ENCODE measurements at regions not wholly inside any gene's neighbourhood (a gene's known extent, or its start where the extent isn't known, plus 50 kb on each side); places are given as distances from the start of the nearest gene placed in this dataset.

GRCh38 chr2:203812294-203813221, 55.0 kb upstream of the CTLA4 start (continued):
- peak; percentile 18; the same call in 1 of the 2 replicates for TF ChIP-seq MAX (IDR thresholded peaks at IDR 0.05)
- TF ChIP-seq ZNF503 (CRISPR knock-in tag; IDR thresholded peaks at IDR 0.05) = peak; percentile 72
- no peak for TF ChIP-seq GTF2F1 (IDR thresholded peaks at IDR 0.05; ENCODE audit: low read length)
- TF ChIP-seq HIC2 (CRISPR knock-in tag; IDR thresholded peaks at IDR 0.05; ENCODE audit: low read depth) = no peak
- TF ChIP-seq FOXC1 (CRISPR knock-in tag; IDR thresholded peaks at IDR 0.05; ENCODE audit: borderline replicate concordance) = no peak
- no peak for TF ChIP-seq PRMT3 (CRISPR knock-in tag; IDR thresholded peaks at IDR 0.05; ENCODE audit: borderline replicate concordance, low read depth)
- TF ChIP-seq ZNF121 (CRISPR knock-in tag; IDR thresholded peaks at IDR 0.05) = peak; percentile 73
- no peak; the same call in 1 of the 2 replicates for TF ChIP-seq SP4 (CRISPR knock-in tag; IDR thresholded peaks at IDR 0.05)
- no peak for TF ChIP-seq ZNF513 (CRISPR knock-in tag; conservative IDR thresholded peaks at IDR 0.05)
- TF ChIP-seq ZNF83 (CRISPR knock-in tag; IDR thresholded peaks at IDR 0.05; ENCODE audit: borderline replicate concordance) = no peak
- 0 out of 2 replicates have a peak, but pooled peaks have one; percentile 8 for TF ChIP-seq MIER2 (CRISPR knock-in tag; IDR thresholded peaks at IDR 0.05)
- TF ChIP-seq IKZF1 (IDR thresholded peaks at IDR 0.05) = no peak
- no peak for TF ChIP-seq ZNF318 (CRISPR knock-in tag; IDR thresholded peaks at IDR 0.05)
- no peak for TF ChIP-seq TAF15 (IDR thresholded peaks at IDR 0.05; ENCODE audit: low read depth, low read length, poor library complexity, severe bottlenecking)
- no peak for TF ChIP-seq TP53 (CRISPR knock-in tag; conservative IDR thresholded peaks at IDR 0.05)

All from HepG2 (cell line).